ENCODE measurements at regions not wholly inside any gene's neighbourhood (a gene's known extent, or its start where the extent isn't known, plus 50 kb on each side); places are given as distances from the start of the nearest gene placed in this dataset.
A peak's percentile ranks its signal among the peaks of the same experiment; 100 is the strongest.

DNA sequence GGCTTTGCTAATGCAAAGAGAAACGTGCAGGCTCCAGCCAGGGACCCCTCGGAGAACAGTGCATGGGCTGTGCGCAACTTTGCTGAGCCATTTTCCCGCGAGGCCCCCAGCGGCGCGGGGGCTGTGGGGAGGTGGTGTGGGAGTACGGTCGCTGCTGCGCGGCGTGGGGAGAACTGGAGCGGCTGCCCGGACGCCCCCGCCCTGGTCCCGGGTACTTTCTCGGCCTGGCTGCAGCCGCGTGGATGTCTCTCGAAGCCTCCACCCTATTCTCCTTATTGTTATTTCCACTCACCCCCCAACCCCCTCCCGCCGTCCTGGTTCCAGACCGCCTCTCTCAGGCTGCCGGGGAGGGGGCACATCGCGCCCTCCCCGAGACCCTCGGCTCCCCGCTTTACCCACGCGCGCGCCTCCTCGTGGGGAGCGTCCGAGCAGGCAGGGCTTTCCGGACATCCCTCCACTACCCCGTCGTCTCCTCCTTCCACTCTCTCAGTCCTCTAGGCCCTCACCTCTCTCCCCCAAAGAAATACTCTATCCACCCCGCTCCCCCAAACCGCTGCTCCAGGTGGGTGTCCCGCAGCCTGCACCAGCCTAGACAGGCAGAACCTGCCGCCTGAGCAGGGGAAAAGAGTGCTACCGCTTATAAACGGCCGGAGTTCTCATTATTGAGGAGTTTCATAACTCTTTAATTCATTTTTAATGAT is 68.6 kb upstream of the TBCA start:
- DNase-seq: no peak

DNA sequence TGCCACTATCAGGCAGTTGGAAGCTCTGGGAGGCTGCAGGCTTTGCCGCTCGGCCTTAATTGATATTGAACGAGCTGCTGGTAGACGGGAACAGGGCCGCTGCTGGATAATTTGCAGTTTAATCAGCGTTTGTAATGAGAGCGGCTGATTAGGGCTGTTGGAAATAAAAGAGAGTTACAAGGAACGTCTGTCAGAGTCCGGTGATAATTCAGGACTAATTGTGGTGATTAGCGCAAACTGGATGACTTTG is 68.2 kb upstream of the TBCA start:
- peak; percentile 27 for DNase-seq

DNA sequence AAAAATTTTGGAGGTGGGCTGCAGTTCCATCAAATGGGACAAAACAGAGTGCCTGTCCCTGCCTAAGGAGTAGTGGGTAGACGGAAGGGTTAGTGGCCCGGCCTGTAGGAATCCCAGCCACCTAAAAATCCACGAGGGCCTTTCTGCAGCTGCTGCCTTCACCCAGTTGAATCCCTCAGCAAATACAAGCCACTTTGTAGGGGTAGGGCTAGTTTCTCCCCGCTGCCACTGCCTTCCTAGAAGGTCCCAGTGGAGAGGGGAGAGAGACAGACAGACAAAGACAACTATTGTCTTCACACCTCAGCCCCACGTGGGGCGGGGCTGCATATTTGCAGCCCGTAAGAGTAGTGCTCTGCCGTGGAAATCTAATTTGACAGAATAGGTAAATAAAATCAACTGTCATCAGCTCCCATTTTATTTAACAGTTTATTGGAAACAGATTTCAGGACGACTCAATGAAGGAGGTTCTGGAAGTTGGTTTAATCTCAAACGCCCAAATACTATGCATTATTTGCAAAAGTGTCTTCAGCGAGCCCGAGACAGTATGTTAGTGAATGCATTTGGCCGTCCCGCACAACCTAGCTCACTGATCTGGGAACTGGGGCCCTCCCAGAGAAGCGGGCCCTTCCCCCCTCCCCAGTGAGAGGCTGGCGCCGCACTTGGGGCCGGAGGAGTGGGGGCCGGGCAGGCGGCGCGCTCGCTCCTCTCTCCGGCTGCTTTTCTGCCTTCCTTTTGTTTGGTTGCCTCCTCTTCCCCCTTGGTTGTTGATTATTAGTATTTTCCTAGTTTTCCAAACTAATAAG is 67.6 kb upstream of the TBCA start:
- no peak for DNase-seq

DNA sequence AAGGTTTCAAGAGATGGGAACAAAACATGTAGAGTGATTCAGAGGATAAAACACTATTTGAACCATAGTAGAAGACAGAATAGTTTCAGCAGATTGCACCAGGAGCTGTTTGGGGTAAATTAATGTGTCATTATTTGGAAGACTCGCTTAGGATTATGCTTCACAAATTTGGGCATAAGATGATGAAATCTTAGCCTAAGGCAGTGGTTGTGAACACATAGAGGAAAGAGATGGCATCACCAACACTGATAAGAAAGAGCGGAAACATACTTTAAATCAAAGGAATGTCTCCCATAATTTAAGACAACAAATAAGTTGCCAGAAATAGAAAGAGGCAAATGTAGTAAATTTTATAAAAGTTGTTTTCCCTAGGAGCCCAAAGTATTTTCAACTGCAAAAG is 66.1 kb upstream of the TBCA start:
- no peak for DNase-seq

DNA sequence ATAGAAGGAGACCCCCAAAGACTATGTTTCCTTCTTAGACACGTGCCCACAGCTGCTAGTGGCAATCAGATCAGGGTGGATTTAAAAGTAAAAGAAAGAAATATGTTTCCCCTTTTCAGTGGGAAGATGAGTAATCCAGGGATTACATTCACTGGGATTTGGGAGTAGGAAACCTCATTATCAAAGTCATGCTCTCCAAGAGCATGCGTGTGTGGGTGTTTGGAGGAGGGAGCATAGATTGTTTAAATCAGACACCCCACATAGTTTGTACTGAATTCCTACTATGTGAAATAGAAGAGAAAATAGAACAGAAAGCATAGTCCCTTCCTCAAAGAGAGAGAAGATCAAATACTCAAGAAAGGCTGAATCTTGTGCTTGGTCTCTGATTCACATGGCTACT is 65.5 kb upstream of the TBCA start:
- no peak for DNase-seq

DNA sequence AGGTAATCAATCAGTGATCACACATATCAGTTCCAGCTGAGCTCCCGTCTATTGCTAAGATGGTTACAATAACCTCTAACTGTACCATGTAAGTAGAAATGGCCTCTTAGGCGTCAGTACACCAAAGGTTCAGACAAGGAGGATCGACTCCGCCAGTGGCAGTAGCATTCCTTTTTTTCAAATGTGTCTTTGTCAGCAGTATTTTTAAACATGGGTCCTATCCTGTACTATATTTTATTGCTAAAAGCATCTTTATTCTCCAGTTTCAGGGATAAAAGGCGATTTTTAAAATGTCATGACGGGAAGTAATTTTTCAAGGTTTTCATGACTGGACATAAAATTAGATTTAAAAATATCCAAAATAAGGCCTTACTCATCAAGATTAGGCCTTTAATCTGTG is 64.8 kb upstream of the TBCA start:
- DNase-seq: no peak

DNA sequence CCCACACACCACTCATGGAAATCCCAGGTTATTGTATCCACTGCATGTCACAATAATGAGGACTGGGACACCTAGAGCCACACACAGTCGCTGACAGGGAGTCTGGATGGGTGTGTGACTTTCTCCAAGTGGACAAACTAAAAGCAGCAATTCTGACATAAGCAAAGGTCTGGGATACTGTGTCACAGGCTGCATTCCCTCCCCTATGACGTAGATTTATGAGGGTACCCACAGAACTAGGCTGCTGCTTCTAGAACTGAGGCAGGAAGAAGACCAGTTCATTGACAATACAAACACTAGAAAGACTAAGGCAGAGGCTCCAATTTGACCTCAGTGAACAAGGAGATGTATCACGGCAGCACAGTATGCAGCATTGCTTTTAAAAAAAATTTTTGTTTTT is 63.6 kb upstream of the TBCA start:
- DNase-seq: no peak

DNA sequence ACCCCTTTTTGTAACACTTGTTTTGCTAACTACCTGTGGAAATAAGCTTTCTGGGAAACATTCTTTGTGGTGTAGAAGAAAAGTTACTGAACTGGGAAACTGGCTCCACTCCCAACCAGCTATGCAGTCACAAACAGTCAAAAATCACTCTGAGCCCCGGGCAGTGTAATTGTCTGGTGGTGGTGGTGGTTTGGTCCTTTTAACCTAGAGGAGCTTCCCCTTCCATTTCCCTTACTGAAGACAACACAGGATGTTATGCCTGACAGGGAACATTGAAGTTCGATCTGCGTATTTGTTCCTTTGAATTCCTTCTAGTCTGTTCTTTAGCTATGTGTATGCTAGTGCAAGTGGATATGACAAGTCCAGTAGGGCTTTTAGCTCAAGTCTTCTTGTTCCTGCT is 56.8 kb upstream of the TBCA start:
- no peak for DNase-seq

DNA sequence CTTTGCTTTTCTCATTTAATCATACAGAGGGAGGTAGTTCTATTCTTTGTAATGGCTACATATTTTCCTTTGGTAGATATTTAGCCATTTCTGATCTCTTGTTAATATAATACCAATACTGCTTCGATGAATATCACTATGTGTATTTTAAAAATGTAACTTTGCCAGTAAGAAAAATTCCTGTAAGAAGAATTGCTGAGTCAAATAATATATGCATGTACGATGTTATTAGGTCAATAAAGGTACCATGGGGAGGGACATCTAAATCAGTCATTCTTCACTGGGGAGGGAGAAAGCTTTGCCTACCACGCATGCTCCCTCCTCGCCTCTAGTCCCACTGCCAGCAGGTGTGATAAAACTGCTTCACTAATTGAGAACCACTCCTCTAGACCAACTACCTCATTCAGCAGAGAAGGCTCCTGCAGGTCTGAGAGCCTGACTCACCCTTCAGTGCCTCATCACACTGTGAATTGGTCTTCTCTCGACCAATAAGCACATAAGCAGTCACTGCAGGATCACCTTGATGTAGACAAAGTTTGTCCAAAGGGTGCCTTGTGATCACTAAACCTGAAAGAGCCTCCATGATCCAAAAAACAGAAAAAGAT is 56.1 kb upstream of the TBCA start:
- DNase-seq: no peak

DNA sequence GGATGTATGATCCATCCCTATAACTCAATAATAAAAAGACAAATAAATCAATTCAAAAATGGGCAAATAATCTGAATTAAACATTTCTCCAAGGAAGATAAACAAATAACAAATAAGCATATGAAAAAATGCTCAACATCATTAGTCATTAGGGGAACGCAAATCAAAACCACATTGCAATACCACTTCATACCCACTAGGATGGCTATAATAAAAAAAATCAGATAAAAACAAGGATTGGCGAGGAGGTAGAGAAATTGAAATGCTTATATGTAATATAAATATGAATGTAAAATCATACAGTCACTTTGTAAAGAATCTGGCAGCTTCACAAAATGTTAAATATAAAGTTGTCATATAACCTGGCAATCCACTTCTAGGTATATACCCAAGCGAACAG is 52.3 kb upstream of the TBCA start:
- no peak for DNase-seq

All from left kidney (tissue), 1 donor.